ENCODE measurements at regions not wholly inside any gene's neighbourhood (a gene's known extent, or its start where the extent isn't known, plus 50 kb on each side); places are given as distances from the start of the nearest gene placed in this dataset.

- no peak for DNase-seq (ENCODE audit: insufficient read length)
- no peak for FAIRE-seq
- no peak for TF ChIP-seq POLR2AphosphoS5 (IDR thresholded peaks at IDR 0.05; ENCODE audit: low read depth, low read length)
- TF ChIP-seq POLR2A (IDR thresholded peaks at IDR 0.05; ENCODE audit: low read depth, low read length) = no peak
- TF ChIP-seq TAF1 (IDR thresholded peaks at IDR 0.05; ENCODE audit: borderline replicate concordance, low read depth, low read length) = no peak
Observed at GRCh38 chr1:234907208-234907939, 221.3 kb downstream of the TOMM20 start.

- no peak for DNase-seq (ENCODE audit: insufficient read length)
- FAIRE-seq = no peak
- TF ChIP-seq POLR2A (IDR thresholded peaks at IDR 0.05; ENCODE audit: low read depth, low read length) = no peak
- TF ChIP-seq POLR2AphosphoS5 (IDR thresholded peaks at IDR 0.05; ENCODE audit: low read depth, low read length) = no peak
- TF ChIP-seq TAF1 (IDR thresholded peaks at IDR 0.05; ENCODE audit: borderline replicate concordance, low read depth, low read length) = no peak
Observed at GRCh38 chr1:234906654-234907053, 222.0 kb downstream of the TOMM20 start.

- FAIRE-seq = no peak
- no peak for DNase-seq (ENCODE audit: insufficient read length)
Observed at GRCh38 chr1:234902774-234903547, 225.7 kb downstream of the TOMM20 start.

GRCh38 chr1:234901491-234902049 is 227.1 kb downstream of the TOMM20 start:
- no peak for TF ChIP-seq TAF1 (IDR thresholded peaks at IDR 0.05; ENCODE audit: borderline replicate concordance, low read depth, low read length)
- no peak for TF ChIP-seq POLR2A (IDR thresholded peaks at IDR 0.05; ENCODE audit: low read depth, low read length)
- no peak for TF ChIP-seq POLR2AphosphoS5 (IDR thresholded peaks at IDR 0.05; ENCODE audit: low read depth, low read length)
- DNase-seq (ENCODE audit: insufficient read length) = no peak
- FAIRE-seq = no peak

More at GRCh38 chr1:234902774-234903547, 225.7 kb downstream of the TOMM20 start:
- TF ChIP-seq POLR2AphosphoS5 (IDR thresholded peaks at IDR 0.05; ENCODE audit: low read depth, low read length) (no peak), POLR2A (IDR thresholded peaks at IDR 0.05; ENCODE audit: low read depth, low read length) (no peak), TAF1 (IDR thresholded peaks at IDR 0.05; ENCODE audit: borderline replicate concordance, low read depth, low read length) (no peak)

GRCh38 chr1:234900595-234900994 is 228.0 kb downstream of the TOMM20 start:
- TF ChIP-seq POLR2A (IDR thresholded peaks at IDR 0.05; ENCODE audit: low read depth, low read length) = no peak
- TF ChIP-seq POLR2AphosphoS5 (IDR thresholded peaks at IDR 0.05; ENCODE audit: low read depth, low read length) = no peak
- no peak for TF ChIP-seq TAF1 (IDR thresholded peaks at IDR 0.05; ENCODE audit: borderline replicate concordance, low read depth, low read length)

GRCh38 chr1:234899730-234900072 is 228.9 kb downstream of the TOMM20 start:
- FAIRE-seq = no peak
- TF ChIP-seq POLR2A (IDR thresholded peaks at IDR 0.05; ENCODE audit: low read depth, low read length) (no peak), POLR2AphosphoS5 (IDR thresholded peaks at IDR 0.05; ENCODE audit: low read depth, low read length) (no peak), TAF1 (IDR thresholded peaks at IDR 0.05; ENCODE audit: borderline replicate concordance, low read depth, low read length) (no peak)
- DNase-seq (ENCODE audit: insufficient read length) = no peak

More at GRCh38 chr1:234900595-234900994, 228.0 kb downstream of the TOMM20 start:
- DNase-seq (ENCODE audit: insufficient read length) = no peak
- FAIRE-seq = no peak

GRCh38 chr1:234899041-234899729 is 229.5 kb downstream of the TOMM20 start:
- FAIRE-seq (no peak), DNase-seq (ENCODE audit: insufficient read length) (no peak)
- TF ChIP-seq TAF1 (IDR thresholded peaks at IDR 0.05; ENCODE audit: borderline replicate concordance, low read depth, low read length) (no peak), POLR2A (IDR thresholded peaks at IDR 0.05; ENCODE audit: low read depth, low read length) (no peak), POLR2AphosphoS5 (IDR thresholded peaks at IDR 0.05; ENCODE audit: low read depth, low read length) (no peak)

- no peak for DNase-seq (ENCODE audit: insufficient read length)
- no peak for FAIRE-seq
- no peak for TF ChIP-seq POLR2A (IDR thresholded peaks at IDR 0.05; ENCODE audit: low read depth, low read length)
- TF ChIP-seq TAF1 (IDR thresholded peaks at IDR 0.05; ENCODE audit: borderline replicate concordance, low read depth, low read length) = no peak
- TF ChIP-seq POLR2AphosphoS5 (IDR thresholded peaks at IDR 0.05; ENCODE audit: low read depth, low read length) = no peak
Observed at GRCh38 chr1:234898455-234899033, 230.1 kb downstream of the TOMM20 start.

GRCh38 chr1:234897754-234898454 is 230.7 kb downstream of the TOMM20 start:
- DNase-seq (ENCODE audit: insufficient read length) (no peak), FAIRE-seq (no peak)
- TF ChIP-seq POLR2AphosphoS5 (IDR thresholded peaks at IDR 0.05; ENCODE audit: low read depth, low read length) = no peak
- TF ChIP-seq POLR2A (IDR thresholded peaks at IDR 0.05; ENCODE audit: low read depth, low read length) = no peak
- TF ChIP-seq TAF1 (IDR thresholded peaks at IDR 0.05; ENCODE audit: borderline replicate concordance, low read depth, low read length) = no peak

- TF ChIP-seq TAF1 (IDR thresholded peaks at IDR 0.05; ENCODE audit: borderline replicate concordance, low read depth, low read length) (no peak), POLR2A (IDR thresholded peaks at IDR 0.05; ENCODE audit: low read depth, low read length) (no peak), POLR2AphosphoS5 (IDR thresholded peaks at IDR 0.05; ENCODE audit: low read depth, low read length) (no peak)
- no peak for FAIRE-seq
- no peak for DNase-seq (ENCODE audit: insufficient read length)
Observed at GRCh38 chr1:234897390-234897749, 231.3 kb downstream of the TOMM20 start.
